ENCODE measurements at regions not wholly inside any gene's neighbourhood (a gene's known extent, or its start where the extent isn't known, plus 50 kb on each side); places are given as distances from the start of the nearest gene placed in this dataset.

DNA sequence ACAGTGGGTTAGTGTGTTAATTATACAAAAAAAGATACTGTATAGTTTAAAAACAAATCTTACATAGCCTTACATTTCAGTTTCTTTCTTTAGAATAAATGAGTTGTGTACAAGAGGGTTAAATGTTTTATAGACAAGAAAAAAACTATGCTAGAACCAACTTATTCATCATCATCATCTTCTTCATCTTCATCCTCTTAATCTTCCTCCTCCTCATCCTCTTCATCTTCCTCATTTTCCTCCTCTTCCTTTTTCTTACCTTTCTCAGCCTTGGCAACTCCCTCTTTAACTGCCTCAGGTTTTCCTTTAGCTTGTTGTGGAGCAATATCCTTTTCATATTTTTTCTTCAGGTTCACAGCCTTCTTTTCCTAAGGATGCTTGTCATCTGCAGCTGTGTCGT is 53.7 kb downstream of the RPS12 start:
- no peak for DNase-seq

DNA sequence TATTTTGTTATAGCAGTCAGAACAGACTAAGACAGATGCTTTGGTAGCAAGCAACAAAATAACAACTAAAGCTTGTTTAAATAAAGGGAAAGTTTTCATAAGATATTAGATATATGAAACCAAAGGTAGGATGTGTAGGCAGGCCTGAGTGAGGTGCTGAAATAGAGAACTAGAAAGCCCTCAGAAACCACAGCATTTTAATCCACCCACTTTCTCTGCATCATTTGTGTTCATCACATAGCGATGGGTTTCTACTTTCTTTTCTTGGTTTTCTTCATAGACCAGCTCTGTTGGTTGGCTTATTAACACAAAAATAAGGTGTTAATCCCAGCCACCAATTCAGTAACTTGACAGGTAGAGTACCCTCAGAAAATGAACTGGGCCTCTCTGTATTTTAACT is 58.6 kb downstream of the RPS12 start:
- no peak for DNase-seq

DNA sequence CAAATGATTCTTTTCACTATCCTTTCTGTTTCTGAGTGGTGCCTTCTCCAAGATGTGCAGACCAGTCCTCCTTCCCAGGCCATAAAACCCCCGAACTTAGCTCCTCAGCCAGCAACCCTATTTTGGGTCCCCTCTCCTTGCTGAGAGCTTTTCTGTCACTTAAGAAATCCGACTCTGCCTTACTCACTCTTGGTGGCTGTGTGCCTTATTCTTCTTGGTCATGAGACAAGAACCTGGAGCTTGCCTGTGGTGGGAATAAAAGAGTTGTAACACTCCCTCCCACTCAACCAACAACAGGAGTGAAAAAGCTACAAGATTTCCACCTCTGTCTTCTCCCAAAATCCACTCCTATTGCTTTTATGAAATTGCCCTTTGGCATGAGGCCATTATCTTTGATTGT is 62.6 kb downstream of the RPS12 start:
- no peak for DNase-seq

DNA sequence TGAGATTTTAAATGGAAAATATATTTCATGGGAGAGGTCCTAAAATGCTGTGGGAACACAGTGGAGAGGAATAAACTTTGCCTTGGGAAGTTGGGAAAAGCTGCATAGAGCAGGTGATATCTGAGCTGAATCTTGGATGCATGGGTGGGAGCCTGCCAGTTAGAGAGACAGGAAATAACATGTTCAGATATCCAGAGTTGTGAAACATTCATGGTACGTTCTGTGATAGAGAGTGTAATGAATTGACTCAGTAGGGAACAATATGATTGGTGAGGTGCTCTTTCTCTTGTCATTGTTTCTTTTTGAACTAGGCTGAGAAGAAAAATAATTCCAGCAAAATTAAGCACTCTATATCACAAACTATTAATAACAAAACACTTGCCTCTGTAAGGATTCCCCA is 72.8 kb downstream of the RPS12 start:
- no peak for DNase-seq

DNA sequence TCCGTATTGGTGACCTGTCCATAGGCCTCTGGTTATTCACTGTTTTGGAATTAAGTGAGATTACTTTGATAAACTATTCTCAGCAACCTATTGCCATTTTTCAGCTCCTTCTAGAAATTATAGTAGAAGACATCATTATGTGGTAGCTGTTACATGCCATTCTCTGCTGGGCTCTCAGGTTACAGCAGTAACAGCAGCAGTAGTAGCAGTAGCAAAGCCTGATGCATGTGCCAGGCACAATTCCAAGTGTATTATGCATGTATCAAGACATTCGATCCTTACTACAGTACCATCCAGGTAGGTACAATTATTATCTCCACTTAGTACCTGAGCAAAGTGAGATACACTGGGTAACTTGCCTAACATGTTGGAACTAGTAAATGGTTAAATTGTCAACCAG is 74.3 kb downstream of the RPS12 start:
- DNase-seq, result no peak

DNA sequence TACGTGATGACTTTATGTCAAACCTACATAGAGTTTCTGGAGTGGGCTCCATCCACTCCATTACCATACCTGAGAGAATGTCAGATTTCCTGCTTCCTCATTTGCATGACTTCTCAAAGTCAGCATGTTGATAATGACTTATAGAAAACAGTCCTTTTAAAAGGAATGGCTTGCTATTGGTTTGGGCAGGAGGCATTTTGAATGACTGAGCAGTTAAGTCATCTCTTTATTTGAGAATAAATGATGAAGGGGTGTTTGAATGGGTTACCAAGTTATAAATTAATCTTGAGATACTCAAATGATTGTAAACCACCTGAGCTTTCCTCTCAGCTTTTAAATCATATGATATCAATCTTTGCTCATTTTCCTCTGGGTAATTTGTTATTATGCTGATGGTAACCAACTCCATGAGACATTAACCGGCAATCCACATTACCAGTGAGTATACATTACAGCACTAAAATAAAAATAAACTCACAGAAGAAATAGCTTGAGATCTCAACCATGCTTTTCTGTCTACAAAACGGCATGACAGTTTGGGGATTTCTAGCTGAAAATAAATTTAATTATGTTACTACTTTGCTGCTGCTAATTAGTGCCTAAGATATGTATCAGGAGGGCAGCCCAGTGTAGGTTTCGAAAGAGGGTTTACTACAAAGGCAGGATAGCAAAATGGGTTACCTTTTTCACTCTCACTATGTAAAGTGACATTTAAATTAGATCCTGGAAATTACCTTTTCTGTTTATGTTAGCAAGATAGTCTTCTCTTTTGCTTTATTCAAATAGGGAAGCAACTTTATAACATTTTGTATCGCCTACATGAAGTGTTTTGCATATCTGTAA is 78.8 kb downstream of the RPS12 start:
- DNase-seq, result no peak

DNA sequence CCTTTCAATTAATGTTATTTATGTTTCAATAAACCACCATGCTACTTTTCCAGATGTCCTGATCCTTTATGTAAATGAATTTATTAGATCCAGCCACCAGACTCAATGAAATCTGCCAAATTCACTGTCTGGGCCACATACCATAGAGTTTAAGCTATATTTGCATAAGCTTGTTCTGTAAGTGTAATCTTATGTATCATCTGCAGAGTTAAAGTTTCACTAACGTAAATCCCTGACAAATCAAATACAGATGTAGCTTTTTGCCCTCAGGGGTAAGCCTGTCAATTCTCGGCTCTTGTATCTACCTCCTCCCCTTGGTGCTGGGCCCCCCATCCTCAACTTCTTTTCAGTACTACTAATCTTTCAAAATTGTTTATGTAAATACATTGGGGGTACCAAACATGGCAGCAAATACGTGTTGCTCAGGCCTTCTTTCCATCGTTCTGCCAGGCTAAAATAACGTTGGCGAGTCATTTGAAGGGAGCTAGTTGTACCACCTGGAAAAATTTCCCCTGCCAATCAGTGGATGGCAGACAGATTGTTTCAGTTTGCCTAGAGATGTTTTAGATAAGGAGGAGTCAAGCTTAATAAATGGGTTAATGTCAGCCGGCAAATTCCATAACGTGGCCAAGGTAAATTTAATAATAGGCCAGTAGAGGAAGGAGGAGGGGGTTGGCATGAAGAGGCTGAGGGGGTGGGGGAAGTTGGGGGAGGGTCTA is 79.6 kb downstream of the RPS12 start:
- no peak for DNase-seq

DNA sequence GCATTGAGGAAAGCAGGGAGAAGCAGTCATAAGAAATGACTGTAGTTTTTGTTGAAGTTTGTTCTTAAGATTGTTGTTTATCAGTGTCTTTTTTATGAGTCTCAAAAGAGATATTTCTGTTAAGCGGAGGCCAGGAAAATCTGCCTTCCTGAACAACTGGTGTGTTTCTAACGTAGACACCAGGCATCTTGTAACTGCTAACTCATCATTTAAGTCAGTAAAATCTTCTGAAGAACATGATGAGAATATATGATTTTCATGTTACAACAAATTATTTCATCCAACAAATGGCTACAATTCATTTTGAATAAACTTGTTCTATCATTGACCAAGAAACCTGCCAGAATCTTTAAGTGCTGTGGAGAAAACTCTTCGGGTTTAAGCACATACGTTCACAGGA is 84.0 kb downstream of the RPS12 start:
- DNase-seq, result no peak

DNA sequence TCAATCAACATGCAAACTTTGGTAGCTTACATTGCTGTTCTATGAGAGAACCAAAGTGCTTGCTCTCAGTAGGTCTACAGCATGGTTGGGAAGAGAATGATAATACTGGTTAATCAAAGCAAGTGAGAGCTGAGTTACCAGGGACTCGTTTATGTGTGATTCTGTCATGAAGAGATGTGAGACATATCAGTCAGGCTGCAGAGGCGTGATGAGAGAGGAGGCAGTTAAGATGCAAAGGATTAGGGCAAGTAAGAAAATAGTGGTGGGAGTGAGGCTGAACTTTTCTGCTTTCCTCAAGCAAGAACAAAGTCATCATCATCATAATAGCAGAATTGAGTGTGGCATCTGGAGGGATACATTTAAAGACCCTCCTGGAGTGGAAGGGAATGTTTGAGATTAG is 86.5 kb downstream of the RPS12 start:
- DNase-seq, result no peak

DNA sequence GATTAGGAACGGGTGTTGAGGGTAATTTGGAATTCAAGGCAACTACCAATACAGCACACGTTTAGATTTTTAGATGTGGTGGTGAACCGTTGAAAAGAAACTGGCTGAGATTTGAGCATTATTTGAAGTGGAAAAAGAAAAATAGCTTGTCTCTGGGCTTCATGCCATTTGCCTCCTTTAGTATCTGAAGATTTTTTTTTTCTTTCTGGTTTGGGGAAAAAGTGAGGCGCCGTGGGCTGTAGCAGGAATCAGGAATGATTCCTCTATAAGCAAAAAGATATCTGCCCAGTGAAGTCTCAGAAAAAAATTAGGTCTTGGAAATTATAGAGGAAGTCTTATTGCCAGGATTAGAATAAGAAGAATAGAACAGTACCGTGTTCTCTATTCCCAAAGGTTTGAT is 88.5 kb downstream of the RPS12 start:
- no peak for DNase-seq

DNA sequence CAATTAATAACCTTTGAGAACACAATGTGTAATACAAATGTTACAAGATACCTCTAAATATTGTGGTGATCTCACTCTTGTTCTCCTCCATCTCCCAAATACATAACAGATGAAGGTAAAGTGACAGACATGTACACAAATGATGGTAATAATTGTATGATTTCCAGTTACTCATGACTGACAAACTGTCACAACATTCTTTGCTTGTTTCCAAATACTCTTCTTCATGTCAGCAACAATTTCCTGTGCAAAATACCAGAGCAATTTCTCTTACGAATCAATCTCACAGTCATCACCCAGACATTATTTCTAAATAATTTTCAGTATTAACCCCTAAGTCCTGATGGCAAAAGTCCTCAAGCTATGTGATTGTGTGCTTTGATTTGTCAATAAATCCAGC is 92.9 kb downstream of the RPS12 start:
- no peak for DNase-seq

DNA sequence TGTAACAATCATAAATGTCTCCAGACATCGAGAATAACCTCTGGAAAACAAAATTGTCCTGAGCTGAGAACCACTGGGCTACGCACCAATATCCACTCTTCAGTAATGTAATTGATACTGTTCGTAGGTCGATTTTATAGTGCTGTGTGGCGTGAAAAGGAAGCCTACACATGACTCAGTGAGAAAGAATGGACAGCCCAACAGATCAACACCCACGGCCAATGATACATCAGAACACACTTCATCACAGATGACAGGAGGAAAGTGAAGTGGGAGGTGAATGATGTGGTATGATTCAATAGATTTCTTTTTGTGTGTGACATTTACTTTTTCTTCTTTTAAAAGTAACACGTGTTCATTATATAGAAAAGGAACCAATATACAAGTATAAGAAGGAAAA is 93.5 kb downstream of the RPS12 start:
- DNase-seq, result no peak

DNA sequence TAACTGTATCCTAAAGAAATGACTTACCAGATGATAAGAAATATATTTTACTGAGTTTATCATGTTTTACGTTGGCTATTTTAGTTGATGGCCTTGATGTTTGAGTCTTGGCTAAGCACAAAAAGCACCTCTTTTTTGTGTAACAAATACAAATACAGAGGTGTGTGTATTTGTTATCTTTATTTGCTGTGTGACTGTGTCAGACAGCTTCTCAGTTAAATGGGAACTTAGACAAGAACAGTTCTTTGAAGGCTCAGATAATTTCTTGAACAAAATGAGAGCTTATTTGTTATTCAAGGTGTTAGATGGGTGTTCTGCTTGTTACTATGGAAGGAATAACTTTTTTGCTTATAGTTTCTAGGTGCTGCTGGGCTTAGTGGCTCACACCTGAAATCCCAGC is 95.4 kb downstream of the RPS12 start:
- DNase-seq, result no peak

DNA sequence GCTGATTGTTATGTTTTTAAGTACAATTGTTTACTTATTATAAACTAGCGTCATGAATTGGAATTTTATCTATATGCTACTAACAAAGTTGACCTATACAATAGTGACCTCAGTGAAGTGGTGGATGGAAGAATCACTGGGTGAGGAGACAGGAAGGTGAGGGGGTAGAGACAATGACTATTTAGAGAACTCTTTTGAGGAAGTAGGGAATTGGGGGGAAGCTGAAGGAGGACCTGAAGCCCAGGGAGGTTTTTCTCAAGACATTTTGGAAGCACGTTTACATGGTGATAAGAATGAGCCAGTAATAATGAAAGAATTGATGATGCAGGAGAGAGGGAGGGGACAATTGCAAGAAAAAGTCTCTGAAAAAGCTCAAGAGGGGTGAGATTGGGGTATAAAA is 96.4 kb downstream of the RPS12 start:
- DNase-seq, result no peak

DNA sequence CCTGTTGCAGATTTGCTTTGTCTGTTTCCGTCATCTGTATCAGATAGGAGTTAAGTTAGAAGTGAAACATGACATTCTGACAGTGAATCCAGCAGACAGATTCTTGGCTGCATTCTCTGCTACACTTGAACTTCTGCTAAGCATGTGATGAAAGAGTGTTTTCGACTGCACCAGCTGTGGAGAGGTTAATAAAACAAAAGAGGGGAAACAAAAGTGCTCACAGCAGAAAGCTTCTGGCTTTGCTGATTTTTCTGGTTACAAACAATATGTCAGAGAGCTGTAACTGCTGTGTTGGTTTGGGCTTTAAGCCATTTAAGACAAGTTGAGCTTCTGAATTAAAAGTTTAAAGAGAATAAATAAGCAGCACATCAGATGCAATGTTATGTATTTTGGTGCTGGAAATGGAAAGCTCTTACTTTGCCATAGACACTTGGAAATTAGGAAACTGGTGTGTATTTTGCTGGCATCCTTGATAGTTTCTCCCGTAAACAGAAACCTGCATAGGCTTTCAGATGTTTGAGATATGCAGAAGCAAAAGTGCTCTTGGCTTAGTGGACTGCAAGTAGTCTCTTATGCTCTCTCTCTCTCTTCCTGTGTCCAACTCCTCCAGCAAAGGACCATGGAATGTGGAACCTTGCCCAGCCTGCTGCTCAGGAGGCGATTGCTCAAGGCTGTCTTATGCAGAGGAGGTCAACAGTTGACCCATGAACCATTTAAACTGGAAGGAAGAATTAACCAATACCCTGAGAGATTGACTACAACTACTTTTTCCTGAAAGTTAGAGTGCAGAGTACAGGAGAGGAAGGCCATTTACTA is 104.9 kb downstream of the RPS12 start:
- DNase-seq, result no peak

DNA sequence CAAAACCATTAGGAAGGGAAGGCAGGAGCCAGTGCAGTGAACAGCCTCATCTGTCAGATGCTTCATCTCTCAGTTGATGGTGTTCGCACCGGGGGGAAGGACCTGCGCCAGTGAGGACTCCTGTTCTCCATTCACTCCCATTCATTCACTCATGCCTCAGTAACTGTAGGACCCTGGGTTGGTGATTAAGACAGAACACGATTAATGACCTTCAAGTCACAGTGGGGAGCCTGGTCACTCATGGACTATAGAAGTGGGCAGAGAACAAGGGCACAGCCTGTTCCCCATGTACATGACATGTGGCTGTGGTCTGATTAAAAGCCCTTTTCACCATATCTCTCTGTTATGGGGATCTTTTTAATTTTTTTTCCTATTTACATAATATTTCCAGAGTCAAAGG is 113.3 kb downstream of the RPS12 start:
- no peak for DNase-seq

DNA sequence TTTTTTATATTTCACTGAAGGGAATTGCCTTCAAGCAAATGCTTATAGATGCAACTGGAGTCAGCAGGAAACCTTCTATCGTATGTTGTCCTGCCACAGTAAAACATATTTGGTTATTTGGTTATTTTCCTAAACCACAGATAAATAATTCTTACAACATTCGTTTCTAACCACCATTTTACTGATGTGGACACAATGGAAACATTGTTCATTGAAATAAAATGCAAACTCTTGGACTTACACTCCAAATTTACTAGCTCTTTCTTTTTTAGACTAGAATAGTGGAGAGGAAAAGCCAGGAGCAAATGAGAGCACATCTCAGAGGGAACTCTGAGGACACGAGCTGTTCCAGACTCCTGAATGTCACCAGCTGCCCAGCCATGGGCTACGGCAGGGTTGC is 114.8 kb downstream of the RPS12 start:
- no peak for DNase-seq

DNA sequence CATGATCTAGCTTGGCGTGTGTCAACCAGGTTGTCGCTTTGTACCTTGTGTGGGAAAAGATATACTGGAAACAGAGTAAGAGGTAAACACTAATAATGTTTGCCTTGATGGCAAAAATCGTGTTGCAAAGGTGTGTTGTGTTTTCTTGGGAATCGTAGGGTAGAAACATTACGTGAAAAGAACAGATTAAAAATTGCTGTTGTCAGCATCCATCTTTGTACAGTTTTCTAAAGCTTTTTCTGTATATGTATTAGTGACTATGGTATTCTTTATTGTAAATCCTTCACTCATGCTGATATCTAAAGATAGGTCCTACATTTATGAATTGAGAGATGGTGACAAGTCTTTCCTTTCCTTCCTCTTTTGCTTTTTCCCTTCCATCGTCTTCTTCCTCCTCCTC is 116.9 kb downstream of the RPS12 start:
- no peak for DNase-seq

DNA sequence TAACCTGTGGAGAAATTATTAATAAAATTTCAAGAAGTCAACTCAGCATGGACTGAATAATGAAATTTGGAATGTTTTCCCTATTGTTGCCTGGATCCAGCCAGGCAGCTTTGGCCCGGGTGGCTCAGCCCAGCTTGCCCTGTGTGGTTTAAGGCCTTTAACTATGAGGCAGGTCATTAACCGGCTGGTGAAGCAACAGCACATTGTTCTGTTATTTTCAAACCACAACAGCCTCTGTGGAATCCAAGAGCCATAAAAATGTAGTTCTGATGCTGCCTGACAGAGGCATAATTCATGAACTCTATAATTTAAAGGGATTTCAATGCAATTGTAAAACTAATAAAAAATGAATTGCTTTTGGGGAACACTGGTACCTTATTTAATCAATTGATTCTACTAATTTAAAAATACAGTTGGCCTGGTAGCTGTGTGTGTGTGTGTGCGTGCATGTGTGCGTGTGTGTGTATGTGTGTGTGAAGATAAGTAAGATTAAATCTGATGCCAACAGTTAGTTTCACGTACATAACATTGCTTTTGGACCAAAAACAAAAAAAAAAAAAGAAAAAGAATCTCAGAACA is 117.7 kb downstream of the RPS12 start:
- DNase-seq, result no peak

DNA sequence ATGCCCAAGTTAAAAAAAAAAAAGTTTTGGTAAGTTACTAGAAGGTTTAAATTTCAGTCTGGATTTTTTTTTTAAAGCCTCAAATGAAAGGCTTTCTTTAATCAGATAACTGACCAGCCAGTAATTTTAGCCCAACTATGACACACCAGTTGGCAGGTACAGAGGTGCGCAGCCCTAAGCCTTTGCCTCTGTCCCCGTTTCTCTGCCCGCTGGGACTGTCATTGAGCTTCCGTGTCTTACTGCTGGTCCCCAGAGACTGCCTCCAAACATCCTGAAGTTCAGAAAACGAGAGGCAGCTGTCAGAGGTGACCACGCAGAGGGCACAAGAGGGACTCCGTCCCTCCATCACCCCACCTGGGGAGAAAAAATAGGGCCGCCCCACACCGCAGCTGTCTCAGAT is 118.2 kb downstream of the RPS12 start:
- DNase-seq, result no peak

DNA sequence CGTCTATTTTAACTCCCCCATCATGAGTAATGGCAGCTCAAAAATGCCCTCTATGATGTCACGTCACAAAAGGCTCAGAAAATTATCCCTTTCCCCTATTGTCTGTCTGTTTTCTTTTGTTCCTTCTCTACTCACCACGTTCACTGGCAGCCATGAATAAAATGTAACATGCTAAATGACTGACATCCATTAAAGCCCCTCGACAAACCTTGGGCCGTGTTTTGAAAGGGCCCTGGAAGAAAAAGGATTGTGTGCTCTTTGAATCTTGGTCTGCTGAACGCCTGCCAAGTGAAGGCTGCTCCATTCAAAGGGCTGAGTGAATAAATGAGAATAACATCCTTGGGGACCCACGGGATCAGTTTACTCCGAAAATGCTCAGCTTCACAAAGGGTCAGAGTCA is 118.7 kb downstream of the RPS12 start:
- no peak for DNase-seq

DNA sequence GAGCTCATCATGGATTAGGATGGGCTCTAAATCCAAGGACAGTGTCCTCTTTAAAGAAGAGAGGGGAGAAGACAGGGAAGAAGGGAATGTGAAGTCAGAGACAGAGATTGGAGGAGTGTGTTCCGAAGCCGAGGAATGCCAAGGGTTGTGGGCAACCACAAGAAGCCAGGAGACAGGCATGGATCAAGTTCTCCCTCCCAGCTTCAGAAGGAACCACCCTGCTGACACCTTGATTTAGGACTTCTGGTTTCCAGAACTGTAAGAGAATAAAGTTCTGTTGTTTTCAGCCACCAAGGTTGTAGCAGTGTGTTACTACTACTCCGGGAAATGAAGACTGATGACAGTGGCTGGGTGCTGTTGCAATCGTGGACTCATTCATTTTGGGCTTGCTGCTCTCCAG is 120.1 kb downstream of the RPS12 start:
- DNase-seq, result no peak

DNA sequence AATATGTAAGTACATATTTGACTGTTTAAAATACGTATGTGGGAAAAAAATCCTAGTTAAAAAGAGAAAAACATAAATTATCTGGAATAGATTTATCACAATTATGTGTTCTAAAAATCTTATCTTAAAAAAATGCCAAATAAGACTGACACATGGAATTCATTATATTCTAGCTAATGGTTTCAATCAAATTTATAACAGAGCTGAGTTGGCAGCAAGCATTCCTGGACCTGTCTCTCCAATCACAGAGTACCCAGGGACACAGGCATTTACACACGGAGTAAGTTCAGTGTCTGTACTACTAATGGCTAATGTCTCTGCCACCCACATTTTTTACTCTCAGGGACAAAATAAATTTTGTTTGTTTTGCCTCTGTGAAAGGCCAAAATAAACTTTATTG is 122.3 kb downstream of the RPS12 start:
- DNase-seq, result no peak

Measured in DMS153 (cell line).